HG03280 (cell line): ENCODE measurements at regions not wholly inside any gene's neighbourhood (a gene's known extent, or its start where the extent isn't known, plus 50 kb on each side); places are given as distances from the start of the nearest gene placed in this dataset.

Experiments
- ATAC-seq: cut with Tn5 transposase; IDR thresholded peaks from one replicate; pipeline ENCODE4 v1.9.1; 2021; ENCODE audit warnings: mild to moderate bottlenecking, moderate library complexity; ENCODE audit not compliant: unreplicated experiment

GRCh38 chr9:20048985-20049384, 260.1 kb upstream of the SLC24A2 start:
- ATAC-seq, result no peak

GRCh38 chr9:20048437-20048836, 259.6 kb upstream of the SLC24A2 start:
- no peak for ATAC-seq

- no peak for ATAC-seq
These were observed 255.8 kb upstream of the SLC24A2 start for GRCh38 chr9:20044686-20045085.

GRCh38 chr9:20043461-20043860, 254.6 kb upstream of the SLC24A2 start:
- ATAC-seq, result peak; percentile 35

- peak; percentile 67 for ATAC-seq
These were observed 254.2 kb upstream of the SLC24A2 start for GRCh38 chr9:20043035-20043434.

GRCh38 chr9:20042128-20042711, 253.4 kb upstream of the SLC24A2 start:
- ATAC-seq, result no peak

GRCh38 chr9:20041697-20042081, 252.9 kb upstream of the SLC24A2 start:
- no peak for ATAC-seq

GRCh38 chr9:20040991-20041696, 252.3 kb upstream of the SLC24A2 start:
- ATAC-seq, result no peak

- ATAC-seq, result no peak
These were observed 248.9 kb upstream of the SLC24A2 start for GRCh38 chr9:20037699-20038098.

- ATAC-seq, result no peak
These were observed 244.7 kb upstream of the SLC24A2 start for GRCh38 chr9:20033511-20033910.

GRCh38 chr9:20032413-20033006, 243.7 kb upstream of the SLC24A2 start:
- ATAC-seq, result no peak

GRCh38 chr9:20031836-20032235, 243.0 kb upstream of the SLC24A2 start:
- ATAC-seq, result no peak

- no peak for ATAC-seq
These were observed 241.8 kb upstream of the SLC24A2 start for GRCh38 chr9:20030671-20031070.

GRCh38 chr9:20030221-20030620, 241.4 kb upstream of the SLC24A2 start:
- no peak for ATAC-seq

GRCh38 chr9:20028849-20029231, 240.0 kb upstream of the SLC24A2 start:
- no peak for ATAC-seq

- ATAC-seq, result no peak
These were observed 239.5 kb upstream of the SLC24A2 start for GRCh38 chr9:20028192-20028848.

- no peak for ATAC-seq
These were observed 235.2 kb upstream of the SLC24A2 start for GRCh38 chr9:20023961-20024571.

GRCh38 chr9:20023210-20023905, 234.5 kb upstream of the SLC24A2 start:
- no peak for ATAC-seq

GRCh38 chr9:20022410-20022809, 233.6 kb upstream of the SLC24A2 start:
- no peak for ATAC-seq

GRCh38 chr9:20016611-20017010, 227.8 kb upstream of the SLC24A2 start:
- ATAC-seq, result no peak

- ATAC-seq, result peak; percentile 54
These were observed 226.6 kb upstream of the SLC24A2 start for GRCh38 chr9:20015427-20015931.
